HL-60 (cell line): ENCODE measurements at regions not wholly inside any gene's neighbourhood (a gene's known extent, or its start where the extent isn't known, plus 50 kb on each side); places are given as distances from the start of the nearest gene placed in this dataset.

Source experiments
- DNase-seq, 2 experiments: peaks; one replicate each; pipeline ENCODE4 v3.0.0-alpha.2; 2010 to 2020; ENCODE audit warnings: low read depth in 1 of 2, low spot score in 1 of 2
- H3K27ac ChIP-seq: fragments of 250-450 bp; sonication (Bioruptor Pico); replicated peaks from 2 replicates; pipeline ENCODE4 v1.5.1; 2020; ENCODE audit warnings: mild to moderate bottlenecking, moderate library complexity
- H3K27me3 ChIP-seq: fragments of 250-450 bp; sonication (Bioruptor Pico); 2 replicates; pipeline ENCODE4 v1.5.1; 2021; ENCODE audit warnings: mild to moderate bottlenecking, moderate library complexity; ENCODE audit not compliant: insufficient read depth, poor library complexity, severe bottlenecking
- H3K4me3 ChIP-seq: replicated peaks from 2 replicates; pipeline ENCODE4 v1.5.1; 2011; ENCODE audit warnings: mild to moderate bottlenecking, control low read depth, low read length; ENCODE audit not compliant: insufficient read depth
- CTCF ChIP-seq: IDR thresholded peaks from one replicate; pipeline ENCODE4 v1.5.1; 2011; ENCODE audit warnings: low read length, control low read depth, inconsistent platforms; ENCODE audit not compliant: insufficient read depth
- GABPA ChIP-seq: IDR thresholded peaks from 2 replicates; pipeline ENCODE4 v1.6.1; 2012; ENCODE audit warnings: low read depth
- POLR2AphosphoS5 ChIP-seq: IDR thresholded peaks from 2 replicates; pipeline ENCODE4 v1.6.1; 2012; ENCODE audit warnings: low read depth
- REST ChIP-seq: IDR thresholded peaks from 2 replicates; pipeline ENCODE4 v1.6.1; 2012; ENCODE audit warnings: low read depth; ENCODE audit not compliant: insufficient replicate concordance
- SPI1 ChIP-seq: IDR thresholded peaks from 2 replicates; pipeline ENCODE4 v1.6.1; 2012; ENCODE audit warnings: low read depth, mild to moderate bottlenecking, borderline replicate concordance

DNA sequence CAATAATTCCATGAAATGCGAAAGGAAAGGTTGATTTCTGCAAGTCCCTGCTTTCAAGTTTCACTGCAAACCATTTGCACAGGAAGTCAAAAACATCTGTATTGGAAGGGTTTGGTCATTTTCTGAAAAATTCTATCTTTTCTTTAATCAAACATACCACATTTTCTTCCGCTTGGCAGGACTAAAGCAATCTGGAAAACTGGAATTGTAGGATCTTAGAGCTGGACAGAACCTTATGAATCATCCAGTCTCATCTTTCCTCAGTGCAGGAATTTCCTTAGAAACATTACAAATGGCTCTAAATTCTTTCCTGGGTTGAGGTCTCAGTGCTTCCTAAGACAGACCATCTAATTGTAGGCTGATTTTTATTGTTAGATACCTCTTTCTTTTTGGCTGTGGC, 111.5 kb upstream of the ELAC2 start:
- Histone ChIP-seq H3K27me3 (no peaks in the 10 kb centered on the region), H3K4me3 (no peak overlapping the region), H3K27ac (no peak overlapping the region)
- no peak for DNase-seq
- TF ChIP-seq SPI1 (no peak), CTCF (no peak), REST (no peak), POLR2AphosphoS5 (no peak), GABPA (no peak)

GRCh38 chr17:13128676-13129075, 110.8 kb upstream of the ELAC2 start:
- no peaks in the 10 kb centered on the region for H3K27me3 ChIP-seq
- no peak overlapping the region for H3K4me3 ChIP-seq
- TF ChIP-seq GABPA: no peak
- TF ChIP-seq SPI1: no peak
- TF ChIP-seq POLR2AphosphoS5: no peak
- no peak for TF ChIP-seq CTCF
- no peak for TF ChIP-seq REST
- no peak overlapping the region for H3K27ac ChIP-seq
- DNase-seq: no peak

DNA sequence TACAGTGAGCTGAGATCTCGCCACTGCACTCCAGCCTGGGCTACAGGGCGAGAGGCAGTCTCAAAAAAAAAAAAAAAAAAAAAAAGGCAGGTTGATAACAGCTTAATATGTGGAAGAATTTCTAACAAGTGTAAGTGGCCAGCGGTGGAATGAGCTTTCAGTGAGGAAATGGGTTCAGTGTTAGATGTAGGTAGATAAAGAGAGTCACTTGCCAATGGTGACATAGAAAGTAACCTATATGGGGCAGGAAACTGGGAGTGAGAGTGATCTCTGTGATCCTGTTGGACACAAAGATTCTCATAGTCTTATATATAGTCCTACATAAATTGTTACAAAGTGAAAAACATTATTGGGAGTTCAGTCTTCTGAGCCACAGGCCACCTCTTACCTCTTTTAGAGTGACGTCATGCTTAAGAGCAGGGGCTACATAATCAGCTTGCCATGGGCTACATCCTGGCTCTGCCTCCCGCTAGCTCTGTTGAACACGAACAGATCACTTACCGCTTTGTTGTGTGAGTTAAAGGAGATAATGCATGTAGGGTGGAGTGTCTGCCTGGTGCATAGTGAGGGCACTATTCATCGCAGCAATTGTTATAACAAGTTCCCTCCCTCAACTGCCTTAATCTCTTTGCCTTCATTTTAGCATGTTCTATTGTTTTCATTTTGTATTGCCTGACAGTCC, 110.2 kb upstream of the ELAC2 start:
- TF ChIP-seq GABPA (no peak), SPI1 (no peak), CTCF (no peak)
- no peak overlapping the region for H3K27ac ChIP-seq
- no peaks in the 10 kb centered on the region for H3K27me3 ChIP-seq
- DNase-seq: no peak
- H3K4me3 ChIP-seq: no peak overlapping the region

- no peak overlapping the region for H3K27ac ChIP-seq
- no peaks in the 10 kb centered on the region for H3K27me3 ChIP-seq
- no peak for TF ChIP-seq GABPA
- TF ChIP-seq POLR2AphosphoS5: no peak
- no peak for TF ChIP-seq CTCF
- no peak for TF ChIP-seq REST
- TF ChIP-seq SPI1: no peak
- no peak for DNase-seq
- H3K4me3 ChIP-seq: no peak overlapping the region
Measured at GRCh38 chr17:13120864-13121263, 103.0 kb upstream of the ELAC2 start.
